Fibroblast of villous mesenchyme (primary cell): ENCODE measurements at regions not wholly inside any gene's neighbourhood (a gene's known extent, or its start where the extent isn't known, plus 50 kb on each side); places are given as distances from the start of the nearest gene placed in this dataset.

Source experiments
- DNase-seq: peaks from one replicate; pipeline ENCODE4 v3.0.0-alpha.2; 2010; ENCODE audit warnings: low read depth
- H3K4me3 ChIP-seq: 2 replicates; pipeline ENCODE4 v1.5.1; 2011; ENCODE audit warnings: low read depth, mild to moderate bottlenecking, low read length
- CTCF ChIP-seq: IDR thresholded peaks from 2 replicates; pipeline ENCODE4 v1.5.1; 2012; ENCODE audit warnings: low read depth, mild to moderate bottlenecking, low read length; ENCODE audit not compliant: insufficient read depth

GRCh38 chr19:27896091-27896490, 1316.9 kb downstream of the UQCRFS1 start:
- no peak for TF ChIP-seq CTCF
- no peak for DNase-seq
- H3K4me3 ChIP-seq: no peak overlapping the region

- no peak overlapping the region for H3K4me3 ChIP-seq
- TF ChIP-seq CTCF: no peak
- no peak for DNase-seq
These were observed 1317.8 kb downstream of the UQCRFS1 start for GRCh38 chr19:27894906-27895754.

- no peak for TF ChIP-seq CTCF
- no peak overlapping the region for H3K4me3 ChIP-seq
- no peak for DNase-seq
These were observed 1320.5 kb downstream of the UQCRFS1 start for GRCh38 chr19:27892500-27892899.

- TF ChIP-seq CTCF: no peak
- H3K4me3 ChIP-seq: no peak overlapping the region
- DNase-seq: no peak
These were observed 1321.5 kb downstream of the UQCRFS1 start for GRCh38 chr19:27891411-27891810.

- TF ChIP-seq CTCF: no peak
These were observed 1322.3 kb downstream of the UQCRFS1 start for GRCh38 chr19:27890696-27891095.

GRCh38 chr19:27890206-27890605, 1322.7 kb downstream of the UQCRFS1 start:
- H3K4me3 ChIP-seq: no peak overlapping the region
- no peak for TF ChIP-seq CTCF
- DNase-seq: no peak

More at GRCh38 chr19:27890696-27891095, 1322.3 kb downstream of the UQCRFS1 start:
- no peak overlapping the region for H3K4me3 ChIP-seq
- DNase-seq: no peak
